Thyroid gland (tissue), 4 donors: ENCODE measurements at regions not wholly inside any gene's neighbourhood (a gene's known extent, or its start where the extent isn't known, plus 50 kb on each side); places are given as distances from the start of the nearest gene placed in this dataset.

ENCODE experiments used
- DNase-seq, 2 donors: peaks; one replicate each; pipeline ENCODE4 v3.0.0-alpha.2; 2019
- H3K27ac ChIP-seq, 3 donors: fragments of 200-600 bp; sonication (generic); 1 replicate in 2 of 3; 2 replicates in 1 of 3; pipeline ENCODE4 v1.5.1; 2016 to 2019; ENCODE audit warnings: mild to moderate bottlenecking in 1 of 3, moderate library complexity in 1 of 3
- H3K27me3 ChIP-seq: fragments of 200-600 bp; sonication (generic); one replicate; pipeline ENCODE4 v1.5.1; 2019
- H3K36me3 ChIP-seq, 2 donors: fragments of 200-600 bp; sonication (generic); one replicate each; pipeline ENCODE4 v1.5.1; 2016 to 2019
- H3K4me1 ChIP-seq, 2 donors: fragments of 200-600 bp; sonication (generic); one replicate each; pipeline ENCODE4 v1.5.1; 2017 to 2019
- H3K4me3 ChIP-seq, 3 donors: fragments of 200-600 bp; sonication (generic); replicated peaks in 1 of 3; 1 replicate in 2 of 3; 2 replicates in 1 of 3; pipeline ENCODE4 v1.5.1; 2016; ENCODE audit warnings: mild to moderate bottlenecking in 1 of 3
- H3K9me3 ChIP-seq: fragments of 200-600 bp; sonication (generic); one replicate; pipeline ENCODE4 v1.5.1; 2017
- POLR2A ChIP-seq, 2 donors: fragments of 450-650 bp; IDR thresholded peaks; one replicate each; pipeline ENCODE4 v1.6.1; 2017; ENCODE audit warnings: antibody characterized with exemption in 2 of 2, mild to moderate bottlenecking in 2 of 2, moderate library complexity in 1 of 2
- WGBS, 2 donors: methylation state at CpG; one replicate each; pipeline ENCODE4 v1.1.5; 2017; 5-methylcytosine and 5-hydroxymethylcytosine counted together
- intact Hi-C: fragments of 100-400 bp; cut with DNase I; formaldehyde crosslinking; loops from one replicate; pipeline ENCODE4 v1.15.1; 2023
- TF ChIP-seq, protein P1 (sequence below), 6 experiments: fragments of 200-600 bp in 3 of 6; fragments of 450-650 bp in 3 of 6; sonication (generic) in 3 of 6; IDR thresholded peaks; one replicate each; pipeline ENCODE4 v1.5.1; 2016 to 2019; ENCODE audit warnings: antibody characterized with exemption in 6 of 6, mild to moderate bottlenecking in 2 of 6, inconsistent platforms in 1 of 6, moderate library complexity in 1 of 6

DNA sequence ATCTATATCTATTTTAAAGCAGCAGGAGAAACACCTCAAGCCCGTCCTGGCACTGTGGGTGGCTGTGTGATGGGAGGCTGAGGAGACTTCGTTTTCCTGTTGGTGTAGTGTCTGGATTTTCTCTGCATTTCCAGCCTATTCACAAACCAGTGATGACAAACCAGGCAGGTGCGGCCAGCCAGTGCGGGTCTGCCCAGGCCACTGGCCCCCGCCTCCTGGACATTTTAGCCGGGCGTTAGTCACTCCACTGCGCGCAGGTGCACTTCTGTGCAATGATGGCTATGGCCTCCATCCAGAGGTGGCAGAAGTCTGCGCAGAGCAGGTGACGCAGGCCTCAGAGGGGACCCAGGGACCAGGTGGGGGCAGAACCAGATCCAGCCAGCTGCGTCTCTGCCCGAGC lies 64.9 kb upstream of the PITRM1 start:
- no peak overlapping the region for H3K27ac ChIP-seq
- no peaks in the 10 kb centered on the region for H3K36me3 ChIP-seq
- H3K9me3 ChIP-seq: no peaks in the 10 kb centered on the region
- TF ChIP-seq POLR2A (IDR thresholded peaks at IDR 0.05): no peak
- TF ChIP-seq, protein P1, sequence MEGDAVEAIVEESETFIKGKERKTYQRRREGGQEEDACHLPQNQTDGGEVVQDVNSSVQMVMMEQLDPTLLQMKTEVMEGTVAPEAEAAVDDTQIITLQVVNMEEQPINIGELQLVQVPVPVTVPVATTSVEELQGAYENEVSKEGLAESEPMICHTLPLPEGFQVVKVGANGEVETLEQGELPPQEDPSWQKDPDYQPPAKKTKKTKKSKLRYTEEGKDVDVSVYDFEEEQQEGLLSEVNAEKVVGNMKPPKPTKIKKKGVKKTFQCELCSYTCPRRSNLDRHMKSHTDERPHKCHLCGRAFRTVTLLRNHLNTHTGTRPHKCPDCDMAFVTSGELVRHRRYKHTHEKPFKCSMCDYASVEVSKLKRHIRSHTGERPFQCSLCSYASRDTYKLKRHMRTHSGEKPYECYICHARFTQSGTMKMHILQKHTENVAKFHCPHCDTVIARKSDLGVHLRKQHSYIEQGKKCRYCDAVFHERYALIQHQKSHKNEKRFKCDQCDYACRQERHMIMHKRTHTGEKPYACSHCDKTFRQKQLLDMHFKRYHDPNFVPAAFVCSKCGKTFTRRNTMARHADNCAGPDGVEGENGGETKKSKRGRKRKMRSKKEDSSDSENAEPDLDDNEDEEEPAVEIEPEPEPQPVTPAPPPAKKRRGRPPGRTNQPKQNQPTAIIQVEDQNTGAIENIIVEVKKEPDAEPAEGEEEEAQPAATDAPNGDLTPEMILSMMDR (IDR thresholded peaks at IDR 0.05): no peak
- intact Hi-C loops: loop anchor here (10.0 kb wide), 3 partner anchors 217 to 1527 kb away; no protein-coding TSS in a partner anchor
- H3K27me3 ChIP-seq: no peaks in the 10 kb centered on the region
- no peak for DNase-seq
- WGBS, 2 donors: 90 to 94% methylated on average over 13 of the region's 13 CpGs
- no peak overlapping the region for H3K4me3 ChIP-seq
- no peaks in the 10 kb centered on the region for H3K4me1 ChIP-seq

DNA sequence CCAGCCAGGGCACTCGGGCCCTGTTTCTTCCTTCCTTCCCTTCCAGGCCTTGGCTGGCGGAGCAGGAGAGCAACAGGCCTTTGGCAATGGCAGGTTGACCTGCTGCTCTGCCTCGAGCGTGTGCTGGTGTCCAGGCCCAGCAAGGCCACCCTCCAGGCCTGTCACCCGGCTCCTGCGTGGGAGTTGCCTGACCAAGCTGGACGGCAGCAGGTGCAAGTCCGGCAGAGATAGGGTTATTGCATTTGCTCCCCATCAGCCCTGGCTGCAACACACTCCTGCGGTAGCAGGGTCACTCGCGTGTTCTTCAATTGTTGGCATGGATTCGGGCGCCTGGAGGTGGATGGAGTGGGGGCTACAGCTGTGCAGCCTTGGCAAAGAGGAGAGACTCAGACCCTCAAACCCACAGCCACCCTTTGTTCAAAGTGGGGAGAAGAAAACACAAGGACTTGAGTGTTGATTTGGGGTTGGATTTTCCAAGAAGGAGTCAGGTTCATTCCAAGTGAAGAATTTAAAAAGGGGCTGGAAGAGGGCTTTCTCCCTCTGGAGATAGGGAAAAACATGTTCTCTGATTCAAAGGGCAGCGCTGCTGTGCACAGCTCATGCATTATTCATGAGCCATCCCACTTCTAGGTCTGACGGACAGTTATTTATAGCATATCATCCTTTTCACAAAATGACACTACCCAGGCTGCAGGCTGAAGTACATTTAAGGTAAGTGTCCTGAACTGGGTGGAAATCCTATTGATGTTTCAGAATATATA lies 64.2 kb upstream of the PITRM1 start:
- H3K27ac ChIP-seq: no peak overlapping the region
- no peaks in the 10 kb centered on the region for H3K9me3 ChIP-seq
- intact Hi-C loops: loop anchor here (10.0 kb wide), 3 partner anchors 218 to 1528 kb away; no protein-coding TSS in a partner anchor
- 77 to 80% methylated on average over 14 to 15 of the region's 15 CpGs for WGBS, 2 donors
- no peak for TF ChIP-seq POLR2A (IDR thresholded peaks at IDR 0.05)
- TF ChIP-seq, protein P1 (IDR thresholded peaks at IDR 0.05): no peak
- no peak overlapping the region for H3K4me3 ChIP-seq
- no peak for DNase-seq
- H3K36me3 ChIP-seq: no peaks in the 10 kb centered on the region
- H3K4me1 ChIP-seq: no peaks in the 10 kb centered on the region
- no peaks in the 10 kb centered on the region for H3K27me3 ChIP-seq

DNA sequence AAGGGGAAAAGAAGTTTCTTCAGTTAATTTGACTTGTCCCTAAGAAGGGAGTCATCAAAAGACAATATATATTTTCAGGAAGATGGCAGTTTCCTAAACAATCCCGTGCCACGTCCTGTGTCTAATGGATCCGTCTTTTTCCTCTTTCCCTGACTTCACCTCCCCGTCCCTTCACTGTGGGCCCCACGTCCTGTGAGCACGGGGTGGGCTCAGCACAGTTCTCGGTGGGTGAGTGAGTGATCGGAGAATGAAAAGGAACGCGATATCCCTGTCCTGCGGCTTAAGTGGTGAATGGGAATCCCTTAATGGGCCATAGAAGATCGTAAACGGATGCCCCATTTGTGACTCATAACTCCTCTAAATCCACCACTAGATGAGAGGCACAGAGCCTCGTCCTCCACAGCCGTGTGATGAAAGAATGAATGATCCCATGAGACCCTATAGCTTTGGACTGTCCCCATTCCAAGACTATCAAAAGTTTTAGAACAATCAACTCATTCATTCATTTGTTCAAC lies 63.5 kb upstream of the PITRM1 start:
- WGBS, 2 donors: 87 to 89% methylated on average over 15 of the region's 15 CpGs
- TF ChIP-seq POLR2A (IDR thresholded peaks at IDR 0.05): no peak
- TF ChIP-seq, protein P1 (IDR thresholded peaks at IDR 0.05): no peak
- no peak overlapping the region for H3K4me3 ChIP-seq

DNA sequence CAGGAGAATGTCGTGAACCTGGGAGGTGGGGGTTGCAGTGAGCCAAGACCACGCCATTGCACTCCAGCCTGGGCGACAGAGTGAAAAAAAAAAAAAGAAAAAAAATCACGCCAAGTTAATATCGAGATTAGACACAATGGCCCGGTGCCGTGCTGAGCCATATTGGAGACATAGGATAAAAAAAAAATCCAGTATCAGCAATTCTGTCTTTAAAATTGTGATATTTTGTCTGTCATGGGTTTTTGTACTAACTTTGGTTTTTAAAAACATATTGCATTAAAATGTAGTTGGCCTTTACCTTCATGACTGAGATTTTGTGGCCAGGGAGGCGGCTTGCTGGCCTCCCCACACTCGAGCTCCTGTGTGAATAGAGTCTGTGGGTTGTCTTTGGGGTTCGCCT lies 62.8 kb upstream of the PITRM1 start:
- 87 to 89% methylated on average over 10 of the region's 10 CpGs for WGBS, 2 donors
- H3K27ac ChIP-seq: no peak overlapping the region
- intact Hi-C loops: loop anchor here (10.0 kb wide), 3 partner anchors 219 to 1529 kb away; no protein-coding TSS in a partner anchor
- no peak for DNase-seq
- TF ChIP-seq, protein P1 (IDR thresholded peaks at IDR 0.05): no peak
- no peak for TF ChIP-seq POLR2A (IDR thresholded peaks at IDR 0.05)
- no peak overlapping the region for H3K4me3 ChIP-seq
- H3K27me3 ChIP-seq: no peaks in the 10 kb centered on the region
- no peaks in the 10 kb centered on the region for H3K9me3 ChIP-seq
- no peaks in the 10 kb centered on the region for H3K36me3 ChIP-seq
- no peaks in the 10 kb centered on the region for H3K4me1 ChIP-seq

More for the DNA sequence above, 63.5 kb upstream of the PITRM1 start:
- H3K36me3 ChIP-seq: no peaks in the 10 kb centered on the region
- no peaks in the 10 kb centered on the region for H3K9me3 ChIP-seq
- no peak for DNase-seq
- no peak overlapping the region for H3K27ac ChIP-seq
- intact Hi-C loops: loop anchor here (10.0 kb wide), 3 partner anchors 219 to 1529 kb away; no protein-coding TSS in a partner anchor
- no peaks in the 10 kb centered on the region for H3K27me3 ChIP-seq
- H3K4me1 ChIP-seq: no peaks in the 10 kb centered on the region

DNA sequence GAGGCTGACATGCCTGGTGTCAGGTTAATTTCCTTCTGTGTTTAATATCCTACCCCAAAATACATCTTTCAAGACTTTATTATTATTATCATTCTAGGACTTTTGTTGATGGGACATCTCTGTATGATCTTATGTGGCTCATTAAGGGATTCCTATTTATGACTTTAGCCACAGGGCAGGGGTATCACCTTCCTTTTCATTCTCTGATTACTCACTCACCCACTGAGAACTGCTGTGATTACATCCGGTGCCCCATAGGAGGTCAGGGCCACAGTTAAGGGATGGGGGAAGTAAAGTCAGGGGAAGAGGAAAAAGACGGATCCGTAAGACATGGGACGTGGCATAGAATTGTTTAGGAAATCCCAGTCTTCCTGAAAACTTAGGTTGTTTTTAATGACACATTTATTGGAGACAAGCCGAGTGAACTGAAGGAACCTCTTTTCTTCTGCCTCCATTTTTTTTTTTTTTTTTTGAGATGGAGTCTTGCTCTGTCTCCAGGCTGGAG lies 61.0 kb upstream of the PITRM1 start:
- intact Hi-C loops: loop anchor here (10.0 kb wide), 3 partner anchors 221 to 1531 kb away; no protein-coding TSS in a partner anchor
- no peak overlapping the region for H3K4me3 ChIP-seq
- WGBS, 2 donors: 80 to 82% methylated on average over 5 of the region's 5 CpGs

More for the DNA sequence above, 61.0 kb upstream of the PITRM1 start:
- no peak overlapping the region for H3K27ac ChIP-seq
- no peaks in the 10 kb centered on the region for H3K9me3 ChIP-seq
- TF ChIP-seq, protein P1 (IDR thresholded peaks at IDR 0.05): no peak
- TF ChIP-seq POLR2A (IDR thresholded peaks at IDR 0.05): no peak
- H3K36me3 ChIP-seq: no peaks in the 10 kb centered on the region
- H3K4me1 ChIP-seq: no peaks in the 10 kb centered on the region
- DNase-seq: no peak
- H3K27me3 ChIP-seq: no peaks in the 10 kb centered on the region
